ENCODE measurements at regions not wholly inside any gene's neighbourhood (a gene's known extent, or its start where the extent isn't known, plus 50 kb on each side); places are given as distances from the start of the nearest gene placed in this dataset.

DNA sequence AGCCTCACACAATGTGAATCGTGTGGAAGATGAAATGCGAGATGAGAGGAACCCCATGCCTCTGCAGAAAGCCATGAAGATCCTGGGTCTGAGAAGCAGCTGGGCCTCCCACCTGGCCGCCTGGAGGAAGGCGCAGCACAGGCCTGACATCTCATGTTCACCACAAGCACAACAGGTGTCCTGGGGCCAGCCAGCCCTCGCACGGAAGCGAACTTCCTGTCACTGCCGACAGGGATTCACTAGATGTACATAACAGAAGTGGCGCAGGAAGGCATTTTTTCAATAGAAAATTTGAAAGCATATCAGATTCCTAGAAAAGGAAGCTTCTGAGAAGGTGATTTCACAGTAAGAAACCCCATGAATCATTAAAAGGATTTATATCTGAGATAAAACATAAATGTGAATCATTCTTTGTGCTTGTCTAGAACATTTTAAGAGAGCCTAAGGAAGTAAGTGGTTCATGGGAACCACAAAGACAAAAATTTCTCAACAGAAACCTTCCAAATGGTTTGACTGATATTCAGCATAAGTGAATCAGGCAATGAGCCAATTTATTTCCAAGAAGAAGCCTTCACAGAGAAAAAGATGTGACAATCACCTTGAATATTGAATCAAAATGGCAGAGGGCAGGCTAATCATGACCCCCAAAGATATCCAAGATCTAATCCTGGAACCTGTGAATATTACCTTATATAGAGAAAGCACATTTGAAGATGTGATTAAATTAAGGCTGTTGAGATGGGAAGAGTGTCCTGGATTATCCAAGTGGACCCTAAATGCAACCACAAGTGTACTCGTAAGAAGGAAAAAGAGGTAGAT is 311.9 kb downstream of the DUSP6 start:
- TF ChIP-seq GATA1 (IDR thresholded peaks at IDR 0.05; ENCODE audit: low read depth, low read length): no peak
- TF ChIP-seq POLR2A (IDR thresholded peaks at IDR 0.05; ENCODE audit: low read length): no peak
- no peak for DNase-seq

DNA sequence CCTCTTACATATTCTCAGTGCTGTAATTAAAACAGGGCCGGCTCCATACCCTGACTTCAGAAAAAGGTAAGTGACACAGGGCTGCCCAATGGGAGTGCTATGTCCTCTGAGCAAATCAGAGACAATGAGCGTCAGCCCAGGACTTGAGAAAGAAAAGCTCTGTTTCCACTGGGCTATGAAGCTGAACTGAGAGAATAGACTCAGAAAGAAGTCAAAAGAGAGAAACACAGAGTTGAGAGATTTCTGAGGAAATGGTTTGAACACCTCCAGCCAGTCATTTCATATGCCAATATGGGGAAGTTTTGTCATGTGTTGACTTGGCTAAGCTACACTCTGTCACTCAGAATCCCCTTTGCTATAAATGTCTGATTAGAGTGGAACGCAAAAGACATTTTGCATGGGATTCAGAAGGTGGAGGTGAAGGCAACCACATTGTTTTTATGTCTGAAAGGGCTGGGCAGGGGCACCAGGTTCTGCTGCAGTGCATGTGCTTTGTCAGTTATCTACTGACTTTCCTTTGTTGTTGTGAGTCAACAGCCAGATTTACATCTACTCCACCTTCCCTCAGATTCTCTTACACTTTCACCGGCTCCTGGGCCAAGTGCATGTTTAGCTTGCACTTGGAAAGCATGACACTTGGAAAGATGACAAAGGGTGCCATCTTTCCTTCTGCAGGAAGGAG is 313.3 kb downstream of the DUSP6 start:
- no peak for TF ChIP-seq POLR2A (IDR thresholded peaks at IDR 0.05; ENCODE audit: low read length)
- TF ChIP-seq GATA1 (IDR thresholded peaks at IDR 0.05; ENCODE audit: low read depth, low read length): no peak
- no peak for DNase-seq

DNA sequence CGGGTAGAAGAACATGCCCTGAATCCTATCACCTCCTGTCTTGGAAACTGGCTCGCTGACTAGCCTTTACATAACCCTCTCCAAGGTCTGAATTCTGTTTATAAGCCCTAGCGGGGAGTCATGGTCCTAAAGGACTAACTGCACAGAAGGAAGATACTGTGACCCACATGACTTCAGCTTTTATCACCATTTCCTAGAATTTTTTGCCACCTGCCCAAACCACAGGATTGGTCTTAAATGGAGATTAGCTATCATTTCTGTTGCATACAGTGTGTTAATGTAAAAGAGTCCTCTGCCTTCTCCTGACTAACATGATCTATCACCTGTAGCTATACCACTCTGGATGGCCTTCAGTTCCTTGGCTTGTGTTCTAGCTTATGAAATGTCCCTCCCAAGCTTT is 319.2 kb downstream of the DUSP6 start:
- no peak for TF ChIP-seq POLR2A (IDR thresholded peaks at IDR 0.05; ENCODE audit: low read length)
- TF ChIP-seq GATA1 (IDR thresholded peaks at IDR 0.05; ENCODE audit: low read depth, low read length): no peak
- DNase-seq: no peak

DNA sequence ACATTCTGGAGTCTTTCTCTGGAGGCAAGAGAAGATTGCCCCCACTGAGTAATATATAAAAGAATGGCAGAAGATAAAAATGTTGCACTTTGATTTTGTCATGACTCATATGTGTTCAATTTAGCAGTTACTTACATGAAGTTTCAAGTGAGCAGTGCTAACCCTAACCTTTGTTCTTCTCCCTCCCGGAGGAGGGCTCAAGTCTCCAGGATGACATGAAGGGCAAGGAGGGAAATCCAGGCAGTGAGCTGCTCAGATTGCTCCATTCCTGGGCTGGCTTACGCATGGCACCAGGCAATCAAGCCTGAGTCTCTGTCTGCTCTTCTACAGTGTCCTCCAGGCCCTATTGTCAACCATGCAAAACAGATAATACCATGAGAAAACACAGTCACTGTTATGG is 322.3 kb downstream of the DUSP6 start:
- TF ChIP-seq GATA1 (IDR thresholded peaks at IDR 0.05; ENCODE audit: low read depth, low read length) (no peak), POLR2A (IDR thresholded peaks at IDR 0.05; ENCODE audit: low read length) (no peak)

GRCh38 chr12:89024580-89024979 is 327.7 kb downstream of the DUSP6 start:
- DNase-seq: peak in 1 of 2 experiments; percentile 16
- TF ChIP-seq GATA1 (IDR thresholded peaks at IDR 0.05; ENCODE audit: low read depth, low read length): no peak
- TF ChIP-seq POLR2A (IDR thresholded peaks at IDR 0.05; ENCODE audit: low read length): no peak

More for the DNA sequence above, 322.3 kb downstream of the DUSP6 start:
- DNase-seq: no peak

GRCh38 chr12:89023936-89024335 is 328.4 kb downstream of the DUSP6 start:
- TF ChIP-seq GATA1 (IDR thresholded peaks at IDR 0.05; ENCODE audit: low read depth, low read length): no peak
- no peak for TF ChIP-seq POLR2A (IDR thresholded peaks at IDR 0.05; ENCODE audit: low read length)
- no peak for DNase-seq

GRCh38 chr12:89020689-89021088 is 331.6 kb downstream of the DUSP6 start:
- TF ChIP-seq GATA1 (IDR thresholded peaks at IDR 0.05; ENCODE audit: low read depth, low read length): no peak
- TF ChIP-seq POLR2A (IDR thresholded peaks at IDR 0.05; ENCODE audit: low read length): no peak
- DNase-seq: no peak

- TF ChIP-seq POLR2A (IDR thresholded peaks at IDR 0.05; ENCODE audit: low read length): no peak
- TF ChIP-seq GATA1 (IDR thresholded peaks at IDR 0.05; ENCODE audit: low read depth, low read length): no peak
- no peak for DNase-seq
Measured at GRCh38 chr12:89020121-89020480, 332.2 kb downstream of the DUSP6 start.

DNA sequence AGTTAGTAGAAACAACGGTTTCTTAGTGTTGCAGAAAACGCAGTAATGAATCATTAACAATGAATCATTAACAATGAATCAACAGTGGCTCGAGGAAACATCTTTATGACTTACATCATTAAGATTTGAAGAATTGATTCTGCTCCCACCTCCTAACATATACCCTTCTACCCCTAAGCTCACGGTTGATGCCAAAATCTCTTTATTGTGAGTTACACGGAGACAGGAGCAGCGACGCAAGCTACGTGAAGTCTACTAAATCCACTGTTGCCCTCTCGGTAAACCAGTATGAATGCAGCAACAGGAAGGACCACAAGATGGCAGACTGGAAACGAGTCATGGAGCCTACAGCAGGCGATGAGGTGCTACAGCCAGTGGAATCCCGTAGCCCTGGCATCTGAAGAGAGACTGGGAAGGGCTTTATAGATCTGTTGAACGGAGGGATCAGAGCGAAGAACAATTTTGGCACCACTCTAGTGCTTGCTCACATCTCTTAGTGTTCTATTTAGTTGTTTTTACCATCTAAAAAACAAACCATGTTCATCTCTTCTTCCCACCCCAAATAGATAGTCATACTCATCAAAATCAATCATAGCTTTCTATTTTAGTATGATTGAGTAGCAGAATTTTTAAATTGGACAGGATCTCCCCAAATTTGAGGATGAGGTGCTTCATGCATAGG is 332.7 kb downstream of the DUSP6 start:
- no peak for TF ChIP-seq GATA1 (IDR thresholded peaks at IDR 0.05; ENCODE audit: low read depth, low read length)
- TF ChIP-seq POLR2A (IDR thresholded peaks at IDR 0.05; ENCODE audit: low read length): no peak
- peak; percentile 72 to 83 for DNase-seq

- DNase-seq: peak; percentile 62 to 81
- TF ChIP-seq POLR2A (IDR thresholded peaks at IDR 0.05; ENCODE audit: low read length) (no peak), GATA1 (IDR thresholded peaks at IDR 0.05; ENCODE audit: low read depth, low read length) (no peak)
Measured at GRCh38 chr12:89016970-89017778, 335.1 kb downstream of the DUSP6 start.

GRCh38 chr12:89015419-89015818 is 336.9 kb downstream of the DUSP6 start:
- no peak for DNase-seq
- TF ChIP-seq GATA1 (IDR thresholded peaks at IDR 0.05; ENCODE audit: low read depth, low read length) (no peak), POLR2A (IDR thresholded peaks at IDR 0.05; ENCODE audit: low read length) (no peak)

GRCh38 chr12:88998421-88998820 is 353.9 kb downstream of the DUSP6 start:
- DNase-seq: no peak
- TF ChIP-seq GATA1 (IDR thresholded peaks at IDR 0.05; ENCODE audit: low read depth, low read length) (no peak), POLR2A (IDR thresholded peaks at IDR 0.05; ENCODE audit: low read length) (no peak)

- no peak for TF ChIP-seq GATA1 (IDR thresholded peaks at IDR 0.05; ENCODE audit: low read depth, low read length)
- TF ChIP-seq POLR2A (IDR thresholded peaks at IDR 0.05; ENCODE audit: low read length): no peak
- DNase-seq: no peak
Measured at GRCh38 chr12:88996200-88996788, 356.0 kb downstream of the DUSP6 start.
